Adrenal gland (tissue), 9 donors: ENCODE measurements at regions not wholly inside any gene's neighbourhood (a gene's known extent, or its start where the extent isn't known, plus 50 kb on each side); places are given as distances from the start of the nearest gene placed in this dataset.
"Not testable (repeated sequence)": the region's sequence is repeated elsewhere in the genome, so short reads cannot be mapped to it uniquely, and the experiment has no call there.

Experiments
- DNase-seq, 7 donors: peaks; one replicate each; pipeline ENCODE4 v3.0.0-alpha.2; 2019 to 2020
- H3K27ac ChIP-seq, 5 donors: fragments of 200-600 bp; sonication (generic) in 4 of 5; 1 replicate in 3 of 5; 2 replicates in 2 of 5; pipeline versions ENCODE4 v1.5.1 to v1.8.0; 2016 to 2020; ENCODE audit warnings: mild to moderate bottlenecking in 1 of 5
- H3K27me3 ChIP-seq: fragments of 200-600 bp; 2 replicates; pipeline ENCODE4 v1.8.0; 2021
- H3K36me3 ChIP-seq, 2 donors: fragments of 200-600 bp; replicated peaks in 1 of 2; 1 replicate in 1 of 2; 2 replicates in 1 of 2; pipeline versions ENCODE4 v1.5.1 to v1.8.0; 2018 to 2022
- H3K4me1 ChIP-seq, 2 donors: fragments of 200-600 bp; replicated peaks in 1 of 2; 1 replicate in 1 of 2; 2 replicates in 1 of 2; pipeline versions ENCODE4 v1.5.1 to v1.8.0; 2018 to 2021
- H3K4me3 ChIP-seq, 4 donors: fragments of 200-600 bp; sonication (generic) in 3 of 4; one replicate each; pipeline ENCODE4 v1.5.1; 2016 to 2018
- H3K9me3 ChIP-seq, 3 donors: fragments of 200-600 bp; sonication (generic) in 1 of 3; replicated peaks in 1 of 3; 1 replicate in 2 of 3; 2 replicates in 1 of 3; pipeline versions ENCODE4 v1.5.1 to v1.8.0; 2016 to 2021
- POLR2A ChIP-seq, 2 donors: fragments of 450-650 bp; IDR thresholded peaks; one replicate each; pipeline ENCODE4 v1.6.1; 2017; ENCODE audit warnings: antibody characterized with exemption in 2 of 2, mild to moderate bottlenecking in 2 of 2, moderate library complexity in 1 of 2
- WGBS, 4 donors: extraction: QIAGEN DNeasy Blood & Tissue Kit in 2 of 4; methylation state at CpG; one replicate each; pipeline versions ENCODE4 v1.1.5 to v1.1.7; 2013 to 2017; 5-methylcytosine and 5-hydroxymethylcytosine counted together
- intact Hi-C, 2 donors: fragments of 100-400 bp; cut with DNase I; formaldehyde crosslinking; loops; one replicate each; pipeline versions ENCODE4 v1.14.1 to v1.15.0; 2022 to 2023
- TF ChIP-seq, protein P1 (sequence below), 6 experiments: fragments of 450-650 bp in 4 of 6; fragments of 200-600 bp in 2 of 6; sonication (generic) in 1 of 6; IDR thresholded peaks; 1 replicate in 5 of 6; 2 replicates in 1 of 6; pipeline versions ENCODE4 v1.5.1 to v1.8.0; 2016 to 2021; ENCODE audit warnings: antibody characterized with exemption in 6 of 6, mild to moderate bottlenecking in 2 of 6, moderate library complexity in 1 of 6
- donor health status: healthy with polysubstance abuse.
- donor health status: Bipolar disorder and iron deficiency.
- donor health status: DM: yes; HTN: yes; CAD: no.
- donor health status: DM: no; HTN: no; CAD: no.
- donor health status: DM: no; HTN: no; CAD: no.

DNA sequence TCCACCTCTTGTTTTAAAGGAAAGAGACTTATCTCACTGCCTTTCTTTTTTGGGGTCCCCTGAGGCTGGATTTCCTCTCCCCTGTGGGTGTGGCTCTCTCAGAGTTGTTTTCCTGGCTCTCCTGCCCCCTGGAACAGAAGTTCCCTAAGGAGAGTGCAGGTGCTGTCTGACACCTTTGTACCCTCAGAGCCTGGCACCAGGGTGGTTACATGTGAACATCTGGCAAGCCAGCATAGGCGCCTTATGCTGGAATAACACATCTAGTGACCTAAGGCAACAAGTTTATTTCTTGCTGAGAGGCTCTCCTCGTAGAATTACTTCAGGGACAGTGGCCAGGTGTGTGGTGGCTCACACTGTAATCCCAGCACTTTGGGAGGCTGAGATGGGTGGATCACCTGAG is 172.9 kb upstream of the PTCH1 start:
- TF ChIP-seq, protein P1, sequence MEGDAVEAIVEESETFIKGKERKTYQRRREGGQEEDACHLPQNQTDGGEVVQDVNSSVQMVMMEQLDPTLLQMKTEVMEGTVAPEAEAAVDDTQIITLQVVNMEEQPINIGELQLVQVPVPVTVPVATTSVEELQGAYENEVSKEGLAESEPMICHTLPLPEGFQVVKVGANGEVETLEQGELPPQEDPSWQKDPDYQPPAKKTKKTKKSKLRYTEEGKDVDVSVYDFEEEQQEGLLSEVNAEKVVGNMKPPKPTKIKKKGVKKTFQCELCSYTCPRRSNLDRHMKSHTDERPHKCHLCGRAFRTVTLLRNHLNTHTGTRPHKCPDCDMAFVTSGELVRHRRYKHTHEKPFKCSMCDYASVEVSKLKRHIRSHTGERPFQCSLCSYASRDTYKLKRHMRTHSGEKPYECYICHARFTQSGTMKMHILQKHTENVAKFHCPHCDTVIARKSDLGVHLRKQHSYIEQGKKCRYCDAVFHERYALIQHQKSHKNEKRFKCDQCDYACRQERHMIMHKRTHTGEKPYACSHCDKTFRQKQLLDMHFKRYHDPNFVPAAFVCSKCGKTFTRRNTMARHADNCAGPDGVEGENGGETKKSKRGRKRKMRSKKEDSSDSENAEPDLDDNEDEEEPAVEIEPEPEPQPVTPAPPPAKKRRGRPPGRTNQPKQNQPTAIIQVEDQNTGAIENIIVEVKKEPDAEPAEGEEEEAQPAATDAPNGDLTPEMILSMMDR (IDR thresholded peaks at IDR 0.05): no peak
- no peak for TF ChIP-seq POLR2A (IDR thresholded peaks at IDR 0.05)
- Histone ChIP-seq H3K27ac (no peak overlapping the region), H3K36me3 (no peaks in the 10 kb centered on the region), H3K4me3 (no peak overlapping the region), H3K9me3 (no peaks in the 10 kb centered on the region), H3K4me1 (no peaks in the 10 kb centered on the region), H3K27me3 (no peaks in the 10 kb centered on the region)
- 69 to 92% (median 85%) methylated on average over 2 of the region's 2 CpGs; no CpG with 5 or more reads in 1 of the 4 donors for WGBS, 4 donors
- intact Hi-C loops: no loop called here
- DNase-seq: no peak

DNA sequence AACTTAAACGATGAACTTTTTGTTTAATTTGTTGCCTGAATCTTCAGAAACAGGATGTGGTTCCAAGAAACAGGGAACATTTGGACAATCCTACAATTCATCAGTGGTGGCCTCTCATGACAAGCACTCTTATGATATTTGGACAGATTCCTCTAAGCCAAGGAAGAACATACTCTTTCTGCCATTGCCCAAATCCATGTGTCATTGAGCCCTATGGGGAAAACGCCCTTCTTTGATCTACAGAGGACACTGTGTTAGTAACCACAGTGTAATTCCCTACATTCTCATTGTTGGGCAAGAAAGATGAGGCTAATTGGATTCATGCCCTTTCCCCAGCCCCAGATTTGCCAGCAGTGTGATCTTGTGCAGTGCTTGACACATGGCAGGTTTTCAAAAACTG is 167.7 kb upstream of the PTCH1 start:
- intact Hi-C loops: no loop called here
- DNase-seq: no peak
- Histone ChIP-seq H3K27me3 (no peaks in the 10 kb centered on the region), H3K27ac (no peak overlapping the region), H3K4me3 (no peak overlapping the region), H3K4me1 (no peaks in the 10 kb centered on the region), H3K9me3 (no peaks in the 10 kb centered on the region), H3K36me3 (no peaks in the 10 kb centered on the region)
- 55 to 83% (median 63%) methylated on average over 2 of the region's 2 CpGs for WGBS, 4 donors
- TF ChIP-seq POLR2A (IDR thresholded peaks at IDR 0.05): no peak
- TF ChIP-seq, protein P1 (IDR thresholded peaks at IDR 0.05): no peak

DNA sequence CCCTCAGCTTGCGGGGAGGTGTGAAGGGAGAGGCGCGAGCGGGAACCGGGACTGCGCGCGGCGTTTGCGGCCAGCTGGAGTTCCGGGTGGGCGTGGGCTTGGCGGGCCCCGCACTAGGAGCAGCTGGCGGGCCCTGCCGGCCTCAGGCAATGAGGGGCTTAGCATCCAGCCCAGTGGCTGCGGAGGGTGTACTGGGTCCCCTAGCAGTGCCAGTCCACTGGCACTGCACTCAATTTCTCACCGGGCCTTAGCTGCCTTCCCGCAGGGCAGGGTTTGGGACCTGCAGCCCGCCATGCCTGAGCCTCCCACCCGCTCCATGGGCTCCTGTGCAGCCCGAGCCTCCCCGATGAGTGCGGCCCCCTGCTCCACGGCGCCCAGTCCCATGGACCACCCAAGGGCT is 163.5 kb upstream of the PTCH1 start:
- DNase-seq, H3K4me1 ChIP-seq, H3K27me3 ChIP-seq, H3K36me3 ChIP-seq, H3K9me3 ChIP-seq, intact Hi-C loops, H3K27ac ChIP-seq, H3K4me3 ChIP-seq: not testable (repeated sequence)
- WGBS, 4 donors: 88 to 98% (median 93%) methylated on average over 19 to 26 of the region's 26 CpGs

DNA sequence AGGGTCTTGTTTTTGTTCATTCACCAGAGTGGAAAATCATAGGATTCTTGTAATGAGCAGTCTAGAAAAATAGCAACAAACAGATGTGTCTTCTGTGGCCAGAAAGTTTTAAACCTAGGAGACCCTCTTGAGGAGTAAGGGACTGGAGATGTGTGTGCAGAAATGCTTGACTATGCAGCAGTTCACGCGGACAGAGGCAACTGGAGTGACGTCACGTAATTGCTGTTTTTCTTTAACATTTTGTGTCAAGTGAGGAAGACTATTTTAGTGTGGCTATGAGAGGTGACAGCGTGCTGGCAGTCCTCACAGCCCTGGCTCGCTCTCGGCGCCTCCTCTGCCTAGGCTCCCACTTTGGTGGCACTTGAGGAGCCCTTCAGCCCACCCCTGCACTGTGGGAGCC is 163.1 kb upstream of the PTCH1 start:
- no peak overlapping the region for H3K4me3 ChIP-seq
- intact Hi-C loops: no loop called here
- H3K36me3 ChIP-seq: no peaks in the 10 kb centered on the region
- TF ChIP-seq, protein P1 (IDR thresholded peaks at IDR 0.05): no peak
- TF ChIP-seq POLR2A (IDR thresholded peaks at IDR 0.05): no peak
- no peaks in the 10 kb centered on the region for H3K9me3 ChIP-seq
- no peak for DNase-seq
- H3K27me3 ChIP-seq: no peaks in the 10 kb centered on the region
- no peak overlapping the region for H3K27ac ChIP-seq
- H3K4me1 ChIP-seq: no peaks in the 10 kb centered on the region
- 84 to 96% (median 88%) methylated on average over 8 of the region's 8 CpGs for WGBS, 4 donors

DNA sequence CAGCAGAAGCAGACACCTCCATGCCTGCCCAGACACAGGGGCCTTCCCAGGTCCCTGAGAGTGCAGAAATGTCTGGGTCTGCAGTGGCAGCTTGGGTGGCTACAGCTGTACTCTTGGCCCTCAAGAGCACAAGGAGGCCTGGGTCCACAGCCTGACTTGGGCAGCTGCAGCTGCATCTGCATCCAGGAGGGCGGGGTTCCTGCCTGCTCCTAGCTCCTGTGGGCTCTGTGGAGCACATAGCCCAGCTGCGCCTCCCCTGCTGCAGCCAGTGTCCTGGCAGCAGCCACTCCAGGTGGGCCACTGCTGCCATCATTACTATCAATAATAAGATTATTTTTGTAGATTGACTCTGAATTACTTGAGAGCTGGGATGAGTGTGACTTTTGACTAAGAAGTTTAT is 162.0 kb upstream of the PTCH1 start:
- H3K36me3 ChIP-seq: no peaks in the 10 kb centered on the region
- 77 to 99% (median 92%) methylated on average over 2 of the region's 2 CpGs; no CpG with 5 or more reads in 1 of the 4 donors for WGBS, 4 donors

More for the DNA sequence above, 162.0 kb upstream of the PTCH1 start:
- Histone ChIP-seq H3K9me3 (no peaks in the 10 kb centered on the region), H3K4me1 (no peaks in the 10 kb centered on the region), H3K27ac (no peak overlapping the region), H3K4me3 (no peak overlapping the region), H3K27me3 (no peaks in the 10 kb centered on the region)
- TF ChIP-seq, protein P1 (IDR thresholded peaks at IDR 0.05): no peak
- TF ChIP-seq POLR2A (IDR thresholded peaks at IDR 0.05): no peak
- intact Hi-C loops: no loop called here
- no peak for DNase-seq
